ENCODE measurements at regions not wholly inside any gene's neighbourhood (a gene's known extent, or its start where the extent isn't known, plus 50 kb on each side); places are given as distances from the start of the nearest gene placed in this dataset.

DNA sequence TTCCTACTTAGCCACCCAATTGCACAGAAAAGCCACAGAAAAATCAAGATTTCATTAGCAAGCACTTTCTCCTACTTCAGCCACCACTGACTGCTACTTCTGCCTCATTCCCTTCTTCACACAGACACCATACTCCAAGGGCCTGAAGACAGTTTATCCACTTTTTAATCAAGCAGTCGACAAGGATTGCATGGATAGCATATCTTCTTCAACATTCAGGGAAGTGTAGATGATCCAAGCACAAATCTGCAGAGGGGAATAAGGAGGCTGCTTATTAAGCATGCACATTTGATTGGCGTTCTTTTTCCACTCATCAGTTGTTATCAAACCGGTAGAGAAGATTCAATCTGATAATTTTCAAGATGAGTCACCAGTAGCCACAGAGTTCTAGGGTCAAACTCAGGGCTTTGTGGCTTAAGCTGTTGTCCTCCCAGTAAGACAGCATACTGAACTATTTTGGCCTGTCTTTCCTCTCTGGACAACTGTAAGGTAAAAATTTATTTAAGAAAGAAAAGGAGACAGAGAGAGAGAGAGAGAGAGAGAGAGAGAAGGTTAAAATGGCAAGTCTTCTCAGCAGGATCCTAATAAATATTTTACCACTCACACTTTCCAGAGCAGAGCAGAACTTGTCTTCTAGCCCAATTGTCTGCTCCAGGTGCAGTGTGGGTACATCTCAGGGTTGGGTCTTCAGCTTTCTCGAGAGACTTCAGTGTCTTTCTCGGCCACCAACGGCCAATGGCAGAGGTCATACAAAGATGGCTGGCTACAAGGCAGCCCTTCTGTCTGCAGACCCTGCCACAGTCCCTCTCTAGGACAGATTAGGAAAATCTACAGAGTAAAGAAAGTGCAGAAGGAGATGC is 80.6 kb upstream of the BHLHE40 start (continued):
- TF ChIP-seq, protein P1, sequence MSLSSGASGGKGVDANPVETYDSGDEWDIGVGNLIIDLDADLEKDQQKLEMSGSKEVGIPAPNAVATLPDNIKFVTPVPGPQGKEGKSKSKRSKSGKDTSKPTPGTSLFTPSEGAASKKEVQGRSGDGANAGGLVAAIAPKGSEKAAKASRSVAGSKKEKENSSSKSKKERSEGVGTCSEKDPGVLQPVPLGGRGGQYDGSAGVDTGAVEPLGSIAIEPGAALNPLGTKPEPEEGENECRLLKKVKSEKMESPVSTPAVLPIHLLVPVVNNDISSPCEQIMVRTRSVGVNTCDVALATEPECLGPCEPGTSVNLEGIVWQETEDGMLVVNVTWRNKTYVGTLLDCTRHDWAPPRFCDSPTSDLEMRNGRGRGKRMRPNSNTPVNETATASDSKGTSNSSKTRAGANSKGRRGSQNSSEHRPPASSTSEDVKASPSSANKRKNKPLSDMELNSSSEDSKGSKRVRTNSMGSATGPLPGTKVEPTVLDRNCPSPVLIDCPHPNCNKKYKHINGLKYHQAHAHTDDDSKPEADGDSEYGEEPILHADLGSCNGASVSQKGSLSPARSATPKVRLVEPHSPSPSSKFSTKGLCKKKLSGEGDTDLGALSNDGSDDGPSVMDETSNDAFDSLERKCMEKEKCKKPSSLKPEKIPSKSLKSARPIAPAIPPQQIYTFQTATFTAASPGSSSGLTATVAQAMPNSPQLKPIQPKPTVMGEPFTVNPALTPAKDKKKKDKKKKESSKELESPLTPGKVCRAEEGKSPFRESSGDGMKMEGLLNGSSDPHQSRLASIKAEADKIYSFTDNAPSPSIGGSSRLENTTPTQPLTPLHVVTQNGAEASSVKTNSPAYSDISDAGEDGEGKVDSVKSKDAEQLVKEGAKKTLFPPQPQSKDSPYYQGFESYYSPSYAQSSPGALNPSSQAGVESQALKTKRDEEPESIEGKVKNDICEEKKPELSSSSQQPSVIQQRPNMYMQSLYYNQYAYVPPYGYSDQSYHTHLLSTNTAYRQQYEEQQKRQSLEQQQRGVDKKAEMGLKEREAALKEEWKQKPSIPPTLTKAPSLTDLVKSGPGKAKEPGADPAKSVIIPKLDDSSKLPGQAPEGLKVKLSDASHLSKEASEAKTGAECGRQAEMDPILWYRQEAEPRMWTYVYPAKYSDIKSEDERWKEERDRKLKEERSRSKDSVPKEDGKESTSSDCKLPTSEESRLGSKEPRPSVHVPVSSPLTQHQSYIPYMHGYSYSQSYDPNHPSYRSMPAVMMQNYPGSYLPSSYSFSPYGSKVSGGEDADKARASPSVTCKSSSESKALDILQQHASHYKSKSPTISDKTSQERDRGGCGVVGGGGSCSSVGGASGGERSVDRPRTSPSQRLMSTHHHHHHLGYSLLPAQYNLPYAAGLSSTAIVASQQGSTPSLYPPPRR (CRISPR knock-in tag; IDR thresholded peaks at IDR 0.05; ENCODE audit: borderline replicate concordance), result no peak
- TF ChIP-seq, protein P2, sequence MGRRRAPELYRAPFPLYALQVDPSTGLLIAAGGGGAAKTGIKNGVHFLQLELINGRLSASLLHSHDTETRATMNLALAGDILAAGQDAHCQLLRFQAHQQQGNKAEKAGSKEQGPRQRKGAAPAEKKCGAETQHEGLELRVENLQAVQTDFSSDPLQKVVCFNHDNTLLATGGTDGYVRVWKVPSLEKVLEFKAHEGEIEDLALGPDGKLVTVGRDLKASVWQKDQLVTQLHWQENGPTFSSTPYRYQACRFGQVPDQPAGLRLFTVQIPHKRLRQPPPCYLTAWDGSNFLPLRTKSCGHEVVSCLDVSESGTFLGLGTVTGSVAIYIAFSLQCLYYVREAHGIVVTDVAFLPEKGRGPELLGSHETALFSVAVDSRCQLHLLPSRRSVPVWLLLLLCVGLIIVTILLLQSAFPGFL (CRISPR knock-in tag; IDR thresholded peaks at IDR 0.05), result no peak
- TF ChIP-seq TBP (optimal IDR thresholded peaks at IDR 0.05; ENCODE audit: low read depth, low read length), result no peak
- TF ChIP-seq, protein P3, sequence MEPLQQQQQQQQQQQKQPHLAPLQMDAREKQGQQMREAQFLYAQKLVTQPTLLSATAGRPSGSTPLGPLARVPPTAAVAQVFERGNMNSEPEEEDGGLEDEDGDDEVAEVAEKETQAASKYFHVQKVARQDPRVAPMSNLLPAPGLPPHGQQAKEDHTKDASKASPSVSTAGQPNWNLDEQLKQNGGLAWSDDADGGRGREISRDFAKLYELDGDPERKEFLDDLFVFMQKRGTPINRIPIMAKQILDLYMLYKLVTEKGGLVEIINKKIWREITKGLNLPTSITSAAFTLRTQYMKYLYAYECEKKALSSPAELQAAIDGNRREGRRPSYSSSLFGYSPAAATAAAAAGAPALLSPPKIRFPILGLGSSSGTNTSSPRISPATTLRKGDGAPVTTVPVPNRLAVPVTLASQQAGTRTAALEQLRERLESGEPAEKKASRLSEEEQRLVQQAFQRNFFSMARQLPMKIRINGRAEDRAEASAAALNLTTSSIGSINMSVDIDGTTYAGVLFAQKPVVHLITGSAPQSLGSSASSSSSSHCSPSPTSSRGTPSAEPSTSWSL (CRISPR knock-in tag; IDR thresholded peaks at IDR 0.05; ENCODE audit: borderline replicate concordance), result no peak
- TF ChIP-seq, protein P4, sequence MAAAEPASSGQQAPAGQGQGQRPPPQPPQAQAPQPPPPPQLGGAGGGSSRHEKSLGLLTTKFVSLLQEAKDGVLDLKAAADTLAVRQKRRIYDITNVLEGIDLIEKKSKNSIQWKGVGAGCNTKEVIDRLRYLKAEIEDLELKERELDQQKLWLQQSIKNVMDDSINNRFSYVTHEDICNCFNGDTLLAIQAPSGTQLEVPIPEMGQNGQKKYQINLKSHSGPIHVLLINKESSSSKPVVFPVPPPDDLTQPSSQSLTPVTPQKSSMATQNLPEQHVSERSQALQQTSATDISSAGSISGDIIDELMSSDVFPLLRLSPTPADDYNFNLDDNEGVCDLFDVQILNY (CRISPR knock-in tag; IDR thresholded peaks at IDR 0.05), result no peak
- TF ChIP-seq HNRNPUL1 (IDR thresholded peaks at IDR 0.05; ENCODE audit: low read length), result no peak
- TF ChIP-seq SP1 (CRISPR knock-in tag; IDR thresholded peaks at IDR 0.05), result no peak
- TF ChIP-seq RFX7 (CRISPR knock-in tag; IDR thresholded peaks at IDR 0.05), result no peak
- TF ChIP-seq, protein P5, sequence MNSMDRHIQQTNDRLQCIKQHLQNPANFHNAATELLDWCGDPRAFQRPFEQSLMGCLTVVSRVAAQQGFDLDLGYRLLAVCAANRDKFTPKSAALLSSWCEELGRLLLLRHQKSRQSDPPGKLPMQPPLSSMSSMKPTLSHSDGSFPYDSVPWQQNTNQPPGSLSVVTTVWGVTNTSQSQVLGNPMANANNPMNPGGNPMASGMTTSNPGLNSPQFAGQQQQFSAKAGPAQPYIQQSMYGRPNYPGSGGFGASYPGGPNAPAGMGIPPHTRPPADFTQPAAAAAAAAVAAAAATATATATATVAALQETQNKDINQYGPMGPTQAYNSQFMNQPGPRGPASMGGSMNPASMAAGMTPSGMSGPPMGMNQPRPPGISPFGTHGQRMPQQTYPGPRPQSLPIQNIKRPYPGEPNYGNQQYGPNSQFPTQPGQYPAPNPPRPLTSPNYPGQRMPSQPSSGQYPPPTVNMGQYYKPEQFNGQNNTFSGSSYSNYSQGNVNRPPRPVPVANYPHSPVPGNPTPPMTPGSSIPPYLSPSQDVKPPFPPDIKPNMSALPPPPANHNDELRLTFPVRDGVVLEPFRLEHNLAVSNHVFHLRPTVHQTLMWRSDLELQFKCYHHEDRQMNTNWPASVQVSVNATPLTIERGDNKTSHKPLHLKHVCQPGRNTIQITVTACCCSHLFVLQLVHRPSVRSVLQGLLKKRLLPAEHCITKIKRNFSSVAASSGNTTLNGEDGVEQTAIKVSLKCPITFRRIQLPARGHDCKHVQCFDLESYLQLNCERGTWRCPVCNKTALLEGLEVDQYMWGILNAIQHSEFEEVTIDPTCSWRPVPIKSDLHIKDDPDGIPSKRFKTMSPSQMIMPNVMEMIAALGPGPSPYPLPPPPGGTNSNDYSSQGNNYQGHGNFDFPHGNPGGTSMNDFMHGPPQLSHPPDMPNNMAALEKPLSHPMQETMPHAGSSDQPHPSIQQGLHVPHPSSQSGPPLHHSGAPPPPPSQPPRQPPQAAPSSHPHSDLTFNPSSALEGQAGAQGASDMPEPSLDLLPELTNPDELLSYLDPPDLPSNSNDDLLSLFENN (IDR thresholded peaks at IDR 0.05; ENCODE audit: low read depth in 2 of 2, low read length in 2 of 2), result no peak
- TF ChIP-seq SRSF7 (optimal IDR thresholded peaks at IDR 0.05; ENCODE audit: low read depth, low read length), result no peak
- TF ChIP-seq ARNT (IDR thresholded peaks at IDR 0.05), result peak in 1 of 2 experiments; percentile 78; a peak in 2 of 4 replicates
- no peak for TF ChIP-seq SMAD4 (CRISPR knock-in tag; conservative IDR thresholded peaks at IDR 0.05)
- peak in 1 of 2 experiments; percentile 4; a peak in 1 of 4 replicates for TF ChIP-seq TEAD1 (CRISPR knock-in tag; IDR thresholded peaks at IDR 0.05)
- TF ChIP-seq ZNF507 (tag; conservative IDR thresholded peaks at IDR 0.05), result no peak
